NCI-H460 (cell line): ENCODE measurements at regions not wholly inside any gene's neighbourhood (a gene's known extent, or its start where the extent isn't known, plus 50 kb on each side); places are given as distances from the start of the nearest gene placed in this dataset.
"Not testable (repeated sequence)": the region's sequence is repeated elsewhere in the genome, so short reads cannot be mapped to it uniquely, and the experiment has no call there.

Source experiments
- DNase-seq: peaks from one replicate; pipeline ENCODE4 v3.0.0-alpha.2; 2016; ENCODE audit warnings: low read depth; ENCODE audit errors: extremely low read depth

DNA sequence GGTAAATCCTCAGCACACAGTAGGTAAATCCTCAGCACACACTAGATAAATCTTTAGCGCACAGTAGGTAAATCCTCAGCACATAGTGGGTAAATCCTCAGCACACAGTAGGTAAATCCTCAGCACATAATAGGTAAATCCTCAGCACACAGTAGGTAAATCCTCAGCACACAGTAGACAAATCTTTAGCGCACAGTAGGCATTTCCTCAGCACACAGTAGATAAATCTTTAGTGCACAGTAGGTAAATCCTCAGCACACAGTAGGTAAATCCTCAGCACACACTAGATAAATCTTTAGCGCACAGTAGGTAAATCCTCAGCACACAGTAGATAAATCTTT, 102.0 kb downstream of the MICALL2 start:
- DNase-seq, result not testable (repeated sequence)

DNA sequence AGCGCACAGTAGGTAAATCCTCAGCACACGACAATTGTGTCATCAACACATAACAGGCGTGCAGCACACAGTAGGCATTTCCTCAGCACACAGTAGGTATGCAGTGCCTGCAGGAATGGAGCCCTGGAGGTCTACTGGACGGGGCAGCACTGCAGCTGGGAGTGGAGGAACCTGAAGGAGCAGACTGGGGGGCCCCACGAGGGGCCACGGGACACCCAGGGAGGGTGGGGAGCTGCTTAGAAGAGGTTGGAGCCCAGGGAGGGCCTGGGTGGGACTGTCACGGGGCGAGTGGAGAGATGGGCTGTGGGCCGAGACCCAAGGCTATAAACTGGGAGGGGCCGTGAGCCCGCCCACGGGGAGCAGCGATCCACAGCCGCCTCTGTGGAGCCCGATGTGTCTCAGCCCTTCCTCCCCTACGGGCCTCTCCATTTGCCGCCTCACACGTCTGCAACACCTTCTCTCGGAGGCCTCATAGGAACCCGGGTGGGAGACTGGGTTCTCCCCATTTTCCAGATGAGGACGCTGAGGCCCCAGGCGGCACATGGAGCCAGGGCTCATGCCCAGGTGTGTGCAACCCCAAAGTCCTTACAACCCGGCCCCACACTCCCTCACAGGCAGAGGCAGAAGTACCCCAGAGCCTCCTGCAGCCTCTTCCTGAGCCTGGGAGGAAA, 101.5 kb downstream of the MICALL2 start:
- DNase-seq, result no peak

DNA sequence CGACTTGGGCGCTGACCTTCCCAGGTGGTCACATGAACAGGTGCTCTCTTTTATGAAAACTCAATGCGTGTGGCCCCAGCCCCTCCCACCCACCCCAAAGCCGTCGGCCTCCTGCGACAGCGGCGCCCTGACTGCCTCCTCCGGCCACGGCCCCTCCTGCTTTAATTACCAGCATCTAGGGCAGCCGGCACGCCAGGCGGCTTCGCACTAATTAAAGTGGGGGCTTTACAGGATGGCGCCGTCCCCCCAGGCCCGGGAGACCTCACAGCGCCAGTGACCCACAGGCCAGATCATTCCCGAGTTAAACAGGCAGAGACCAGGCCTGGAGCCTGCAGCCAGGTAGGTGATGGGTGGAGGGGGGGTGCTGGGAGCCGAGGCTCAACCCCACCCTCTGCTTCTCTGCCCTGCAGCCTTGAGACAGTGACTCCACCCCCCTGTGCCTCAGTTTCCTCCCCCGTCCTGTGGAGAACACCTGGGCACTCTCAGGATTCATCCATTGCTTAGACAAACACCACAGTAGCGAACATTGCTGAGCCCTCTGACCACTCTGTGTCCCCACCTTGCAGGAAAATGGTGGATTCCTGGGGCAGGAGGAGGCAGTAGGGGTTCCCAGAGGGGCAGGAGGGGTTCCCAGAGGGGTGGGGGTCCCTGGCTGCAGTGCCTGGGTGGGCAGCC, 100.8 kb downstream of the MICALL2 start:
- no peak for DNase-seq

GRCh38 chr7:1359051-1359400, 100.2 kb downstream of the MICALL2 start:
- DNase-seq, result no peak

- DNase-seq, result no peak
Observed at GRCh38 chr7:1359681-1360485, 99.4 kb downstream of the MICALL2 start.

DNA sequence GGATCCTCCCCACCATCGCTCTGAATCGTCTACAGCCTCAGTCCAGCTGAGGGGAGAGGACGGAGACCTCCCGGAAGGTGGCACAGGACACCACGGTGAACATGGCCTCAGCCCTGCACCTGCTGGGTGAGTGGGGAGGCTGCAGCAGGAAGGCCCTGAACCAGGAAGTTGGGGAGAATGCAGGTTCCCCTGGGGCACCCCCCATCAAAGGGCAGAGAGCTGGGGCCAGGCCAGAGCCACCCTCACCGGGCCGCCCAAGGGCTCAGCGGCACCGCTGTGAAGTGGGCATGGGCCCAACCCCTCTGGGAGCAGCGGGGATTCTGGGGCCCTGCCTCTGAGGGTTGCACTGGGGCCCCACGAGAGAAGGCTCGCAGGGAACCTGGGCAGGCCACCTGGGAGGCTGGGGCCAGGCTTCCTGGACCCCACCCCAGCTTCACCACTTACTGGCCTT, 98.7 kb downstream of the MICALL2 start:
- DNase-seq, result no peak

GRCh38 chr7:1361016-1361755, 98.1 kb downstream of the MICALL2 start:
- no peak for DNase-seq

DNA sequence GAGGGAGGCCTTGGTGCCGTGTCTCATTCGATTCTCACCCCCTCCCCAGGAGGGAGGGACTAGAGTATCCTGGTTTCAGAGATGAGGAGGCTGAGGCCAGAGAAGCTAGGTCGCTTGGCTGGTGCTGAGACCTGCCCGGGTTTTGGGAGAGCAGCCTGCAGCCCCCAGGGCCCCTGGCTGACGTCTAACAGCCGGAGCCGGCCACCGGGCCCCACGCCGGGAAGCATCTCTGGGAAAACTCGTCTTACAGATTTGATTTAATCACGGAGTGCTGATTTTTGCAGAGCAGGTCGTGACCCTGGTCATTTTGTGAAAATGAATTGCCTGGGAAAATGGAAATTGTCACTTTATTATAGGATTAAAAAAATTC, 97.5 kb downstream of the MICALL2 start:
- no peak for DNase-seq

GRCh38 chr7:1362301-1362700, 97.0 kb downstream of the MICALL2 start:
- DNase-seq, result no peak

DNA sequence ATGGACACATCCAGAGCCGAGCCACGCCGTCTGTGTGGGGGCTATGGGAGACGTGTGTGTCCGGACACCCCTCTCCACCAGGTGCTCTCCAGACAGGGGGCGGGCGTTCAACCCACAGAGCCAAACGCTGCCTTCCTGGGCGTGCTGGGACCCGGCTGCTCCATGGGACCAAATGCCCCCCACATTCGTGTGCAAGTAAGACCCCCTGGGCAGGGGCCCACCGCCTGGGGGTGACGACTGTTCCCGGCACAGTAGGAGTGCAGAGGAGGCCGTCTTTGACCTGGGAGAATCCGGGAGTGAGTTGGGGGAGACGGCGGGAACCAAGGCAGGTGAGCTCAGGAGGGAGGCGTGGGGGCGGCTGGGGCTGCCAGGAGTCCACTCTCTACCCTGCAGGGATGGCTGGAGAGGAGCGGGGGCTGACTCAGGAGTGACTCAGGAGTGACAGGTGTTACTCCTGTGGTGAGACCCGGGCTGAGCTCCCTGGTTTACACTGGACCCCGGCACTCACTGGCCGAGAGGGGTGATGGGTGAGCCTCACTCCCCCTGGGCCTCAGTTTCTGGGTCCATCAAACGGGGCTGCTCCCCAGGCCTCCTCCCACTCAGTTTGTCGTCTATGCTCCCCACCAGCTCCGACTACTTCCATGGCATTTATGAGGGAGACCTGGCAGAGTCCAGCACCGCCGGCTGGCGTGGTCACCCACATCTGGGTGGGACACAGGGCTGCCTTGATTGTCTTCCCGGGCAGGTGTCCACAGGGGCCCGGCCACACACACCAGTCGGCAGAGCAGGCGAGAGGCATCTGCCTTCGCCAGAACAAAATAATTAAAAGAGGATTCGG, 95.0 kb downstream of the MICALL2 start:
- DNase-seq, result no peak

DNA sequence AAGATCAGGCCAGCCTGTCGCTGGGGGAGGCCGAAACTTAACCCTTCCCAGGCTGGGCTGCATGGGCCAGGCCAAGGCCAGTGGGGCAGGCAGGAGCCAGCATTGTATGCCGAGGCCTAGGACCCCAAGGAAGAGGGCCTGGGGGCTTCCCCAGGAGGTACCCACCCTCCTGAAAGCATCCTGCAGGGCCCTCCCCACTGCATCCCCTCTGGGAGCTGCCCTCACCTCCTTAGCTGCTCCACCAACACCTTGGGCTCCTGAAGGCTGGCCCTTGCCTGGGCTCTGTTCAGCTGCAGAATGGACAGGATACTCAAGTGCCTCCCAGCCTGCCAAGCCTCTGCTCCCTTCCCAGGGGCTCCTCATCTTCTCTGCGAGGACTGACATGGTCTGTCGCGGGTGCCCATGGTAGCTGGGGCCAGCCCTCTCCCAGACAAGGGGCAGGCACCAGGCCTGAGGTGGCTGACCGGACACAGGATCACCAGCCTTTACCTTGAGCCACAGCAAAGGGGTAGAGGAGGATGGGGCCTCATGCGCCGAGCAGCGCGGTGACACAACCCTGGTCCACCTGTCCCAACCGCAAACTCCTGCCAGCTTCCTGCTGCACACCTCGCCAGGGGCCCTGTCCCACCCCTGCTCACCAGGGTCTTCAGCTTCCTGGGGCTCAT, 94.2 kb downstream of the MICALL2 start:
- DNase-seq, result no peak

- DNase-seq, result no peak
Observed at GRCh38 chr7:1365846-1366245, 93.4 kb downstream of the MICALL2 start.

DNA sequence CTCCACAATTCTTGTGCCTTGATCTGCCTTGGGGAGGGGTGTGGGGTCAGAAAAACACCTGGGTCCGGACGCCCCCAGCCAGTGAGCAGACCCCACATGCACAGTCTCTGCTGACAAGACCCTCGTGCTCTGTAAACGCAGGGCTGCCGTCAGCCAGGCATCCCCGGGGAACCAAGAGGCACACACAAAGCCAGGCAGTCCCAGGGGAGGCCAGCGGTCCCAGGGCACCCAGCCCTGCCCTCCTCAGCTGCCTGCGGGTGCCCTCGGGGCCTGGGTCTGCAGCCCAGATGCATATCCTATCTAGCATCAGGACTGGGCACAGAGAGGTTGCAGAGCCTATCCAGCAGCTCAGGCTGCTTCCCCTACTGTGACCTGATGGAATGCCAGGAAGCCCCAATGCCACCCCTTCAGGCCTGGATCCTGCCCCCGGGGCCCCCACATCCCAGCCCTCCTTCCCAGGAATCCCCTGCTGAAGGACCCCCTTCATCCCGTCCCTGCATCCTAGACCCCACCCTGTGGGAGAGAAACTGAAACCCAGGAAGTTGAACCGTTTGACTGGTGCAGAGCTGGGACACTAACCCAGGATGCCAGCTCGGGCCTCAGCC, 92.4 kb downstream of the MICALL2 start:
- no peak for DNase-seq

- no peak for DNase-seq
Observed at GRCh38 chr7:1367501-1368183, 91.6 kb downstream of the MICALL2 start.

DNA sequence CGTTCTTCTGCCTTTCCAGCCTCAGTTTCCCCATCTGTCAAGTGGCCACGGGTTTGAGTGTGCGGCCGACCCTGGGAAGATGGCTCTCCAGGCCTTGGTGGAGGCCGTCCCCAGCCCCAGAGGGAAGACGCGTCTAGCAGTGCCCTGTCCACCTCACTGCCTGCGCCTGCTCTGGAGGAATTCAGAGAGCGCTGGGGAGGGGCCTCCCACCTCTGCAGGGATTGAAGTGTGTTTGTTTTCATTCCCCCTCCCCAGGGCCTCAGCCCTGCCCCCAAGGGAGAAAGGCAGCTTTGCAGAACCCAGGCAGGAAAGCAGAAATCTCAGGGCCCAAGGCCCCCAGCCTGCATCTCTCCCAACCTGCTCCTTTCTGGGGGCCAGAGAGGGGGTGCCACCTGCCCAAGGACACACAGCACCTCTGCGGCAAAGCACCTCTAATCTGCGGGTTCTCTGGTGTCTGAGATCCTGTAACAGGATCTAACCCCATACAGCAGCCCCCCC, 91.0 kb downstream of the MICALL2 start:
- no peak for DNase-seq

- peak; percentile 59 for DNase-seq
Observed at GRCh38 chr7:1368682-1369571, 90.3 kb downstream of the MICALL2 start.

DNA sequence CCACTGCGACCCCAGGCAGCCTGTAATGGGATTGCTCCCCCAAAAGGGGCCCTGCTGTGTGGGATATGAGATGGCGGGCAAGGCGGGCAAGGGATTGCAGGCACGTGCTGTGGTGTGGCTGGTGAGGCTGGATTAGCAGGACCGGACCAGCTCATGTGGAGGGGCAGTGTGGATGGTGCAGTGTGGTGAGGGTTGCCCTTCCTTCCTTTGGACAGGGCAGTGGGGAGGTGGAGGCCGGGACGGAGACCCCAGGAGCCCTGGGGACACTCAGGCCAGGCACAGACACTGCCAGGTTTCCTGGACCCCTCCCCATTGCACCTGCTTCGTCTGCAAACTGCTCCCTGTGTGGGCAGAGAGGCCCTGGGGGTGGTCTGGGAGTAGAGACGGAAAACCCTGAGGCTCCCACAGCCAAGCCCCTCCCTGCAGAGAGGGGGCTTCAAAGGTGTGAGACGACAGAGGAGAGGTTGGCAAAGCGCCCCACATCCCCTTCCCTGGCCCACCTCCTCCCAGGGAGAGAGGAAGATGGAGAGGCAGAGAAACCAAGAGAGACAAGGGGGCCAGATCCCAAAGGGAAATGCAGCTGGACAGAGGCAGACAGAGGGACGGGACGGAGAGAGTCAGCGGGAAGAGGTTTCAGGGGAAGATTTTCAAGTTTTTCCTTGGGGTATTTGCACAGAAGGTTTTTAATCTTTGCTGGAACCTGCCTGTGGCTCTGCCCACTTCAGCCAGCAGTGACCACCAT, 89.2 kb downstream of the MICALL2 start:
- no peak for DNase-seq
